GM12872 (cell line): ENCODE measurements at regions not wholly inside any gene's neighbourhood (a gene's known extent, or its start where the extent isn't known, plus 50 kb on each side); places are given as distances from the start of the nearest gene placed in this dataset.

Experiments used
- CTCF ChIP-seq: IDR thresholded peaks from 3 replicates; pipeline ENCODE4 v1.5.1; 2011; ENCODE audit warnings: low read depth, mild to moderate bottlenecking, low read length, moderate library complexity; ENCODE audit not compliant: insufficient read depth

DNA sequence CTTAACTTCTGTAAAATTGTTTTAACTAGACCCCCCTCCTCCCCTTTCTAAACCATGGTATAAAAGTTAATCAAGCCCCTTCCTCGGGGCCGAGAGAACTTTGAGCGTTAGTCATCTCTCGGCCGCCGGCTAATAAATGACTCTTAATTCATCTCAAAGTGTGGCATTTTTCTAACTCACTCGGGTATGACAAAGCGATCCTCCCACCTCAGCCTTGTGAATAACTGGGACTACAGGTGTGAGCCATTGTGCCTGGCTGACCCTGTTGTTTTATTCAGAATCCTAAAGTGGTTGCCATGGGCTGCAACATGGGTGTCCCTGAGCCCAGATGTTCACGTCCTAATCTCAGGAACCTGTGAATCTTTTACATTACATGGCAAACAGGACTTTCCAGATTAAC lies 540.7 kb upstream of the AMELY start:
- TF ChIP-seq CTCF, result no peak

GRCh38 chrY:7449860-7450259 lies 538.3 kb upstream of the AMELY start:
- TF ChIP-seq CTCF, result no peak

- TF ChIP-seq CTCF, result no peak
Observed at GRCh38 chrY:7448687-7449086, 537.1 kb upstream of the AMELY start.

- TF ChIP-seq CTCF, result no peak
Observed at GRCh38 chrY:7447881-7448516, 536.4 kb upstream of the AMELY start.

DNA sequence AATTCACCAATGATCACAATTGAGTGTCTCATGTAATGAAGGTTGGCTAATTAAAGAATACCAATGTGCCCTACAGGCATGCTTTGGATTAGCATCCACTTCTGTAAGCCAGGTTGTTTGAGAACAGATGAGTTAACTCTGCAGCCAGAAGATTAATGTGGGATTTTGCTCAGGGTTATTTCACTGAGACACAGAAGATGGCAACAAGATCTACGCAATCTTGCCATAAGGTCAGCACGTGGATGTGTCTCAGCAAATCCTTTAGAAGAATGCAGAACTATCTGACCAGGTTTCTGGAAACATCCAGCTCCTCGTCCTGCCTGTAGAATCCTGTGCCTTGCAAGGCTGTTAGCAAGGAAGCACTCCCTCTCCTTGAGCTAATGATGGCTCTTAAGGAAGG lies 532.6 kb upstream of the AMELY start:
- TF ChIP-seq CTCF, result no peak

DNA sequence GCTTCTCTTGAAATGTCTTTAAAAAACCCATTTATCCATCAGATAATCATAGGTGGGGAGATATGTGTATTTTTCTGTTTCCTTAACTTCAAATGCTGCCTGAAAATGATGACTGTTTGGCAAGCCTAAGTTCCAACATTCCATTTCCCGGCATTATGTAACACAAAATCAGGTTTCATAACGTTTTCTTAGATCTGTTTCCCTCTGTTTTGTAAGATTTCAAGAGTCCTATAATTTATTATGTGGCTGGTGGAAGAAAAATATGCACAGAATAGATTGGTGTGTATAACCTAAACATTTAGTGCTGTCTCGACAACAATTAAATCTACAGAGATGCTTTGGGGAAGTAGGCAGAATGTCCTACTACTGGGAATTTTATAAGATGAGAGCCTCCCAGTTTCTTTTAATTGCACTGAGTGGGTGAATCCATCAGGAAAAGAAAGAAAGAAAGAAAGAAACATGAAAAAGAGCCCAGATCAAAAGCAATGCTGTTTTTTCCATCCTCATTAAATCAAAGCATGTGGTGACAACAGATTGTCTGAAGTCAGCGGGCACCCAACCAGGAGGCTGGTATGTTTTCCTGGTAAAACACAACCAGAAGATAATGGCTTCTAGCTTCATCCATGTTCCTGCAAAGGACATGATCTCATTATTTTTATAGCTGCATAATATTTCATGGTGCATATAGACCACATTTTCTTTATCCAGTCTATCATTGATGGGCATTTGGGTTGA lies 529.4 kb upstream of the AMELY start:
- TF ChIP-seq CTCF, result no peak

GRCh38 chrY:7437086-7437485 lies 525.5 kb upstream of the AMELY start:
- no peak for TF ChIP-seq CTCF
